ENCODE measurements at regions not wholly inside any gene's neighbourhood (a gene's known extent, or its start where the extent isn't known, plus 50 kb on each side); places are given as distances from the start of the nearest gene placed in this dataset.

- TF ChIP-seq CTCF (conservative IDR thresholded peaks at IDR 0.05; ENCODE audit: low read depth, low read length), result no peak
- no peak overlapping the region for H3K4me3 ChIP-seq (ENCODE audit: low read depth, low read length)
- DNase-seq (ENCODE audit: low read depth), result no peak
Observed at GRCh38 chr1:193697776-193698175, 511.4 kb upstream of the B3GALT2 start.

GRCh38 chr1:193697115-193697762 is 510.8 kb upstream of the B3GALT2 start:
- no peak overlapping the region for H3K4me3 ChIP-seq (ENCODE audit: low read depth, low read length)
- no peak for DNase-seq (ENCODE audit: low read depth)
- TF ChIP-seq CTCF (conservative IDR thresholded peaks at IDR 0.05; ENCODE audit: low read depth, low read length), result no peak

GRCh38 chr1:193694741-193695140 is 508.3 kb upstream of the B3GALT2 start:
- DNase-seq (ENCODE audit: low read depth), result no peak
- TF ChIP-seq CTCF (conservative IDR thresholded peaks at IDR 0.05; ENCODE audit: low read depth, low read length), result no peak
- no peak overlapping the region for H3K4me3 ChIP-seq (ENCODE audit: low read depth, low read length)

- DNase-seq (ENCODE audit: low read depth), result no peak
- TF ChIP-seq CTCF (conservative IDR thresholded peaks at IDR 0.05; ENCODE audit: low read depth, low read length), result no peak
- H3K4me3 ChIP-seq (ENCODE audit: low read depth, low read length), result no peak overlapping the region
Observed at GRCh38 chr1:193685986-193686385, 499.6 kb upstream of the B3GALT2 start.

GRCh38 chr1:193681422-193681821 is 495.0 kb upstream of the B3GALT2 start:
- TF ChIP-seq CTCF (conservative IDR thresholded peaks at IDR 0.05; ENCODE audit: low read depth, low read length), result no peak
- DNase-seq (ENCODE audit: low read depth), result no peak
- no peak overlapping the region for H3K4me3 ChIP-seq (ENCODE audit: low read depth, low read length)

GRCh38 chr1:193680924-193681316 is 494.5 kb upstream of the B3GALT2 start:
- no peak for DNase-seq (ENCODE audit: low read depth)
- TF ChIP-seq CTCF (conservative IDR thresholded peaks at IDR 0.05; ENCODE audit: low read depth, low read length), result no peak
- no peak overlapping the region for H3K4me3 ChIP-seq (ENCODE audit: low read depth, low read length)

GRCh38 chr1:193680247-193680923 is 494.0 kb upstream of the B3GALT2 start:
- H3K4me3 ChIP-seq (ENCODE audit: low read depth, low read length), result no peak overlapping the region
- DNase-seq (ENCODE audit: low read depth), result no peak
- no peak for TF ChIP-seq CTCF (conservative IDR thresholded peaks at IDR 0.05; ENCODE audit: low read depth, low read length)

All from epithelial cell of proximal tubule (primary cell).